GM12891 (cell line): ENCODE measurements at regions not wholly inside any gene's neighbourhood (a gene's known extent, or its start where the extent isn't known, plus 50 kb on each side); places are given as distances from the start of the nearest gene placed in this dataset.

ENCODE experiments used
- DNase-seq: peaks from one replicate; pipeline ENCODE4 v3.0.0; 2011; ENCODE audit warnings: low spot score; ENCODE audit not compliant: insufficient read length
- FAIRE-seq: peaks from 2 replicates; lab custom pipeline; 2011; peaks lifted over from hg19 to GRCh38; lab: Jason Lieb, UNC
- PAX5 ChIP-seq: IDR thresholded peaks from 2 replicates; pipeline ENCODE4 v1.6.1; 2011; ENCODE audit warnings: low read length, moderate library complexity, mild to moderate bottlenecking; ENCODE audit not compliant: insufficient read depth, severe bottlenecking
- POLR2A ChIP-seq: IDR thresholded peaks from 2 replicates; pipeline ENCODE4 v1.6.1; 2011; ENCODE audit warnings: low read depth, low read length, control low read depth
- POLR2AphosphoS5 ChIP-seq: IDR thresholded peaks from 2 replicates; pipeline ENCODE4 v1.6.1; 2011; ENCODE audit warnings: low read depth, low read length, control low read depth
- POU2F2 ChIP-seq: IDR thresholded peaks from 2 replicates; pipeline ENCODE4 v1.6.1; 2011; ENCODE audit warnings: low read depth, mild to moderate bottlenecking, control low read depth, low read length, moderate library complexity
- SPI1 ChIP-seq: IDR thresholded peaks from 2 replicates; pipeline ENCODE4 v1.6.1; 2011; ENCODE audit warnings: low read depth, low read length, control low read depth
- TAF1 ChIP-seq: IDR thresholded peaks from 2 replicates; pipeline ENCODE4 v1.6.1; 2011; ENCODE audit warnings: low read depth, low read length, control low read depth

- DNase-seq, result no peak
- no peak for FAIRE-seq
- TF ChIP-seq POLR2AphosphoS5 (no peak), POLR2A (no peak), TAF1 (no peak), POU2F2 (no peak), PAX5 (no peak), SPI1 (no peak)
Observed at GRCh38 chr10:3287572-3288445, 115.2 kb upstream of the PITRM1 start.

- FAIRE-seq (no peak), DNase-seq (no peak)
- TF ChIP-seq POLR2AphosphoS5 (no peak), POU2F2 (no peak), SPI1 (no peak), PAX5 (no peak), TAF1 (no peak), POLR2A (no peak)
Observed at GRCh38 chr10:3282674-3283017, 110.1 kb upstream of the PITRM1 start.

GRCh38 chr10:3281941-3282673 lies 109.5 kb upstream of the PITRM1 start:
- DNase-seq (no peak), FAIRE-seq (no peak)
- TF ChIP-seq TAF1 (no peak), POLR2AphosphoS5 (no peak), SPI1 (no peak), PAX5 (no peak), POLR2A (no peak), POU2F2 (no peak)

- FAIRE-seq (no peak), DNase-seq (no peak)
- TF ChIP-seq POLR2A, result no peak
- TF ChIP-seq POU2F2, result no peak
- TF ChIP-seq TAF1, result no peak
- no peak for TF ChIP-seq SPI1
- TF ChIP-seq PAX5, result no peak
- TF ChIP-seq POLR2AphosphoS5, result no peak
Observed at GRCh38 chr10:3278771-3279170, 106.2 kb upstream of the PITRM1 start.

- TF ChIP-seq PAX5 (no peak), POLR2AphosphoS5 (no peak), SPI1 (no peak), TAF1 (no peak), POLR2A (no peak)
- no peak for FAIRE-seq
Observed at GRCh38 chr10:3277566-3277965, 105.0 kb upstream of the PITRM1 start.

GRCh38 chr10:3274414-3274813 lies 101.8 kb upstream of the PITRM1 start:
- FAIRE-seq, result no peak
- no peak for TF ChIP-seq PAX5
- TF ChIP-seq POLR2A, result no peak
- no peak for TF ChIP-seq SPI1
- no peak for TF ChIP-seq POLR2AphosphoS5
- no peak for TF ChIP-seq POU2F2
- TF ChIP-seq TAF1, result no peak
- no peak for DNase-seq

More at GRCh38 chr10:3277566-3277965, 105.0 kb upstream of the PITRM1 start:
- DNase-seq, result no peak

- DNase-seq, result no peak
- no peak for FAIRE-seq
- TF ChIP-seq TAF1 (no peak), POLR2AphosphoS5 (no peak), POLR2A (no peak), SPI1 (no peak), POU2F2 (no peak), PAX5 (no peak)
Observed at GRCh38 chr10:3273966-3274365, 101.4 kb upstream of the PITRM1 start.

GRCh38 chr10:3272300-3272699 lies 99.7 kb upstream of the PITRM1 start:
- DNase-seq (no peak), FAIRE-seq (no peak)
- TF ChIP-seq TAF1 (no peak), POLR2A (no peak), SPI1 (no peak), POU2F2 (no peak), POLR2AphosphoS5 (no peak), PAX5 (no peak)

GRCh38 chr10:3271354-3272115 lies 99.0 kb upstream of the PITRM1 start:
- FAIRE-seq (no peak), DNase-seq (no peak)
- no peak for TF ChIP-seq TAF1
- TF ChIP-seq SPI1, result no peak
- TF ChIP-seq POLR2A, result no peak
- no peak for TF ChIP-seq POU2F2
- TF ChIP-seq POLR2AphosphoS5, result no peak
- TF ChIP-seq PAX5, result no peak
